Upper lobe of left lung (tissue), 4 donors: ENCODE measurements at regions not wholly inside any gene's neighbourhood (a gene's known extent, or its start where the extent isn't known, plus 50 kb on each side); places are given as distances from the start of the nearest gene placed in this dataset.

Source experiments
- CTCF ChIP-seq, 6 experiments: fragments of 450-650 bp in 4 of 6; fragments of 200-600 bp in 2 of 6; sonication (generic) in 2 of 6; IDR thresholded peaks; one replicate each; pipeline ENCODE4 v1.5.1; 2016 to 2019; ENCODE audit warnings: antibody characterized with exemption in 6 of 6
- POLR2A ChIP-seq, 4 donors: fragments of 450-650 bp; IDR thresholded peaks; one replicate each; pipeline ENCODE4 v1.5.1; 2016 to 2017; ENCODE audit warnings: antibody characterized with exemption in 4 of 4, mild to moderate bottlenecking in 2 of 4
- POLR2AphosphoS5 ChIP-seq, 2 donors: sonication (generic); formaldehyde crosslinking; IDR thresholded peaks; one replicate each; pipeline ENCODE4 v1.5.1; 2017; ENCODE audit warnings: antibody characterized with exemption in 2 of 2

- TF ChIP-seq POLR2A (IDR thresholded peaks at IDR 0.05) = no peak
- no peak for TF ChIP-seq POLR2AphosphoS5 (IDR thresholded peaks at IDR 0.05)
- no peak for TF ChIP-seq CTCF (IDR thresholded peaks at IDR 0.05)
These were observed 111.9 kb upstream of the VRK2 start for GRCh38 chr2:57934659-57935058.
